H1 (cell line): ENCODE measurements at regions not wholly inside any gene's neighbourhood (a gene's known extent, or its start where the extent isn't known, plus 50 kb on each side); places are given as distances from the start of the nearest gene placed in this dataset.

Source experiments
- CTCF ChIA-PET: fragments of 300-600 bp; sonication (Branson Sonifier 250); formaldehyde crosslinking; loops from one replicate; lab custom pipeline; 2021; ENCODE audit not compliant: partially characterized antibody; lab: Charles Lee
- POLR2A ChIA-PET: fragments of 300-600 bp; sonication (Branson Sonifier 250); formaldehyde crosslinking; loops from one replicate; lab custom pipeline; 2021; ENCODE audit warnings: inconsistent platforms; ENCODE audit not compliant: partially characterized antibody; lab: Charles Lee
- DNase-seq, 2 experiments: peaks; one replicate each; pipeline versions ENCODE4 v3.0.0 to v3.0.0-alpha.2; 2010 to 2022; ENCODE audit warnings: low spot score in 2 of 2, low read depth in 1 of 2, mixed read lengths in 1 of 2
- FAIRE-seq: peaks from 2 replicates; lab custom pipeline; 2011; peaks lifted over from hg19 to GRCh38; lab: Jason Lieb, UNC
- H2AFZ ChIP-seq: 2 replicates; pipeline ENCODE4 v1.8.1; 2012; ENCODE audit warnings: low read length, inconsistent platforms
- H2AK5ac ChIP-seq: 2 replicates; pipeline ENCODE4 v1.6.1; 2013; ENCODE audit warnings: low read depth, low read length
- H2BK120ac ChIP-seq: replicated peaks from 2 replicates; pipeline ENCODE3; 2013; ENCODE audit warnings: low read depth, low read length, inconsistent platforms
- H2BK12ac ChIP-seq: 2 replicates; pipeline ENCODE4 v1.6.1; 2013; ENCODE audit warnings: low read depth, low read length
- H2BK15ac ChIP-seq: 2 replicates; pipeline ENCODE4 v1.6.1; 2013; ENCODE audit warnings: low read length
- H2BK20ac ChIP-seq: 2 replicates; pipeline ENCODE4 v1.6.1; 2013; ENCODE audit warnings: low read length
- H2BK5ac ChIP-seq: 2 replicates; pipeline ENCODE4 v1.6.1; 2013; ENCODE audit warnings: low read depth, low read length
- H3K14ac ChIP-seq: 2 replicates; pipeline ENCODE4 v1.6.1; 2013; ENCODE audit warnings: inconsistent platforms; ENCODE audit not compliant: insufficient read length
- H3K18ac ChIP-seq: 2 replicates; pipeline ENCODE4 v1.6.1; 2013; ENCODE audit warnings: low read length; ENCODE audit errors: extremely low read depth
- H3K23ac ChIP-seq: 2 replicates; pipeline ENCODE4 v1.6.1; 2013; ENCODE audit warnings: inconsistent platforms; ENCODE audit not compliant: insufficient read length
- H3K23me2 ChIP-seq: 2 replicates; pipeline ENCODE4 v1.6.1; 2013; ENCODE audit warnings: low read depth, low read length
- H3K27ac ChIP-seq: 2 replicates; pipeline ENCODE4 v1.6.1; 2011; ENCODE audit warnings: low read depth, low read length, inconsistent platforms
- H3K27me3 ChIP-seq, 4 experiments: replicated peaks in 1 of 4; 1 replicate in 1 of 4; 2 replicates in 3 of 4; pipeline versions ENCODE4 v1.6.1 to v1.8.1; 2011 to 2013; ENCODE audit warnings: low read length in 3 of 4, mild to moderate bottlenecking in 3 of 4, inconsistent platforms in 2 of 4, mixed read lengths in 2 of 4, moderate library complexity in 1 of 4; ENCODE audit not compliant: control insufficient read depth in 3 of 4, insufficient read depth in 3 of 4; ENCODE audit errors: extremely low read depth in 1 of 4
- H3K36me3 ChIP-seq, 4 experiments: 2 replicates each; pipeline versions ENCODE4 v1.6.1 to v1.8.1; 2011 to 2013; ENCODE audit warnings: mild to moderate bottlenecking in 4 of 4, low read length in 3 of 4, moderate library complexity in 2 of 4, control low read depth in 1 of 4, inconsistent platforms in 1 of 4; ENCODE audit not compliant: insufficient read depth in 4 of 4, control insufficient read depth in 2 of 4
- H3K4ac ChIP-seq: replicated peaks from 2 replicates; pipeline ENCODE3; 2013; ENCODE audit warnings: low read length, low read depth, mixed read lengths, inconsistent platforms; ENCODE audit not compliant: insufficient read length
- H3K4me1 ChIP-seq, 4 experiments: replicated peaks in 1 of 4; 1 replicate in 1 of 4; 2 replicates in 3 of 4; pipeline versions ENCODE4 v1.6.1 to v1.8.1; 2011 to 2013; ENCODE audit warnings: low read length in 3 of 4, inconsistent platforms in 2 of 4, mixed read lengths in 1 of 4; ENCODE audit not compliant: insufficient read depth in 4 of 4, control insufficient read depth in 3 of 4
- H3K4me2 ChIP-seq, 2 experiments: 2 replicates each; pipeline versions ENCODE4 v1.6.1 to v1.8.1; 2011 to 2013; ENCODE audit warnings: low read depth in 2 of 2, low read length in 2 of 2, control low read depth in 1 of 2, inconsistent platforms in 1 of 2, mild to moderate bottlenecking in 1 of 2; ENCODE audit not compliant: insufficient read depth in 1 of 2
- H3K4me3 ChIP-seq, 4 experiments: fragments of 200-600, 300-600 bp in 1 of 4; sonication (generic), shearing (Covaris generic), sonication (Bioruptor Twin) in 1 of 4; 2 replicates each; pipeline versions ENCODE4 v1.5.1 to v1.8.1; 2011 to 2016; ENCODE audit warnings: low read length in 4 of 4, low read depth in 3 of 4, control low read depth in 2 of 4, inconsistent platforms in 2 of 4, mild to moderate bottlenecking in 2 of 4, mixed read lengths in 1 of 4, moderate library complexity in 1 of 4; ENCODE audit not compliant: insufficient read depth in 2 of 4; ENCODE audit errors: extremely low read depth in 1 of 4
- H3K56ac ChIP-seq: replicated peaks from 2 replicates; pipeline ENCODE3; 2013; ENCODE audit warnings: low read depth, mild to moderate bottlenecking, mixed read lengths, low read length, inconsistent platforms; ENCODE audit not compliant: insufficient read length
- H3K79me1 ChIP-seq: 2 replicates; pipeline ENCODE4 v1.6.1; 2013; ENCODE audit warnings: low read depth, low read length, control low read depth
- H3K79me2 ChIP-seq, 2 experiments: 2 replicates each; pipeline versions ENCODE4 v1.6.1 to v1.8.1; 2012 to 2013; ENCODE audit warnings: low read length in 2 of 2, mild to moderate bottlenecking in 2 of 2, inconsistent platforms in 1 of 2; ENCODE audit not compliant: insufficient read depth in 2 of 2, control insufficient read depth in 1 of 2
- H3K9ac ChIP-seq, 4 experiments: replicated peaks in 1 of 4; 1 replicate in 1 of 4; 2 replicates in 3 of 4; pipeline versions ENCODE4 v1.6.1 to v1.8.1; 2011 to 2013; ENCODE audit warnings: low read depth in 3 of 4, low read length in 3 of 4, control low read depth in 2 of 4, mild to moderate bottlenecking in 2 of 4, moderate library complexity in 2 of 4, inconsistent platforms in 1 of 4; ENCODE audit errors: extremely low read depth in 1 of 4
- H3K9me3 ChIP-seq, 2 experiments: 2 replicates each; pipeline versions ENCODE4 v1.6.1 to v1.8.1; 2012 to 2013; ENCODE audit warnings: mild to moderate bottlenecking in 2 of 2, moderate library complexity in 2 of 2, control low read depth in 1 of 2, inconsistent platforms in 1 of 2, low read depth in 1 of 2, low read length in 1 of 2, mixed read lengths in 1 of 2; ENCODE audit not compliant: insufficient read depth in 2 of 2
- H4K20me1 ChIP-seq, 2 experiments: replicated peaks in 1 of 2; 2 replicates each; pipeline versions ENCODE3 to v1.8.1; 2011 to 2013; ENCODE audit warnings: inconsistent platforms in 2 of 2, low read length in 2 of 2, mild to moderate bottlenecking in 1 of 2; ENCODE audit not compliant: insufficient read depth in 2 of 2, control insufficient read depth in 1 of 2
- H4K5ac ChIP-seq: 2 replicates; pipeline ENCODE4 v1.6.1; 2013; ENCODE audit warnings: low read length, low read depth, mixed read lengths, inconsistent platforms; ENCODE audit not compliant: insufficient read length
- H4K8ac ChIP-seq: 2 replicates; pipeline ENCODE4 v1.8.0; 2013; ENCODE audit warnings: mild to moderate bottlenecking, moderate library complexity, low read length, inconsistent platforms; ENCODE audit not compliant: insufficient read depth; ENCODE audit errors: extremely low read depth
- H4K91ac ChIP-seq: replicated peaks from 2 replicates; pipeline ENCODE3; 2013; ENCODE audit warnings: low read length, mixed read lengths, inconsistent platforms; ENCODE audit not compliant: insufficient read length
- CBX5 ChIP-seq: fragments of 300-800, 300-1000 bp; sonication (generic); IDR thresholded peaks from 2 replicates; pipeline ENCODE4 v1.7.1; 2016; ENCODE audit warnings: antibody characterized with exemption, low read length, low read depth
- CHD1 ChIP-seq: IDR thresholded peaks from 2 replicates; pipeline ENCODE4 v1.6.1; 2012; ENCODE audit warnings: low read depth, low read length, improper control_type of control experiment
- EP300 ChIP-seq, 2 experiments: IDR thresholded peaks; 1 replicate in 1 of 2; 2 replicates in 1 of 2; pipeline ENCODE4 v1.6.1; 2011 to 2012; ENCODE audit warnings: low read depth in 2 of 2, low read length in 2 of 2, mild to moderate bottlenecking in 2 of 2, borderline replicate concordance in 1 of 2, inconsistent platforms in 1 of 2, moderate library complexity in 1 of 2
- HDAC6 ChIP-seq: IDR thresholded peaks from one replicate; pipeline ENCODE4 v1.7.1; 2012; ENCODE audit warnings: low read depth, mild to moderate bottlenecking, inconsistent platforms, low read length, moderate library complexity
- JUND ChIP-seq: IDR thresholded peaks from 2 replicates; pipeline ENCODE4 v1.6.1; 2011; ENCODE audit warnings: mild to moderate bottlenecking, improper control_type of control experiment, low read length
- POLR2AphosphoS5 ChIP-seq: IDR thresholded peaks from 2 replicates; pipeline ENCODE4 v1.6.1; 2011; ENCODE audit warnings: low read depth, low read length
- RBBP5 ChIP-seq: IDR thresholded peaks from 2 replicates; pipeline ENCODE4 v1.7.1; 2012; ENCODE audit warnings: low read depth, mild to moderate bottlenecking, inconsistent platforms, low read length, moderate library complexity, borderline replicate concordance
- SP4 ChIP-seq: IDR thresholded peaks from 2 replicates; pipeline ENCODE4 v1.6.1; 2012; ENCODE audit warnings: low read length, inconsistent platforms
- TEAD4 ChIP-seq: IDR thresholded peaks from 2 replicates; pipeline ENCODE4 v1.6.1; 2012; ENCODE audit warnings: low read depth, low read length, inconsistent platforms, mixed read lengths
- WGBS, 2 experiments: shearing (Covaris generic) in 1 of 2; methylation state at CpG; one replicate each; pipeline versions ENCODE4 v1.1.6 to v1.1.7; 2013 to 2015; ENCODE audit warnings: low lambda C conversion rate in 2 of 2, mixed read lengths in 2 of 2, inconsistent platforms in 1 of 2, low coverage in 1 of 2, missing lambda C conversion rate in 1 of 2; ENCODE audit not compliant: insufficient replicate concordance in 2 of 2, insufficient coverage in 1 of 2, insufficient read length in 1 of 2; ENCODE audit errors: extremely low coverage in 1 of 2, missing lambda C conversion rate in 1 of 2; 5-methylcytosine and 5-hydroxymethylcytosine counted together

- H4K8ac ChIP-seq: no peak overlapping the region
- no peak for DNase-seq
- H3K9me3 ChIP-seq: 0 out of 4 replicates have a peak, but pooled peaks cover 0 to 4% of the 10 kb centered on the region in 2 experiments
- H2BK120ac ChIP-seq: no peak overlapping the region
- H2BK5ac ChIP-seq: peak overlapping the region; percentile 82; the same call in 1 of the 2 replicates
- H2AK5ac ChIP-seq: no peak overlapping the region
- no peaks in the 10 kb centered on the region for H3K27me3 ChIP-seq
- H3K4me1 ChIP-seq: peaks cover 0 to 8% (median 4%) of the 10 kb centered on the region in 4 experiments; a peak in 4 of 7 replicates
- H2BK20ac ChIP-seq: 0 out of 2 replicates have a peak overlapping the region, but pooled peaks have one; percentile 56
- no peak overlapping the region; the same call in 1 of the 2 replicates for H2BK12ac ChIP-seq
- H3K14ac ChIP-seq: no peak overlapping the region
- no peaks in the 10 kb centered on the region for H3K23me2 ChIP-seq
- H2AFZ ChIP-seq: no peak overlapping the region; the same call in 1 of the 2 replicates
- POLR2A ChIA-PET: no interaction called here
- H3K79me2 ChIP-seq: no peaks in the 10 kb centered on the region
- CTCF ChIA-PET: no interaction called here
- H3K4me3 ChIP-seq: no peak overlapping the region
- no peak overlapping the region for H3K23ac ChIP-seq
- no peaks in the 10 kb centered on the region for H3K79me1 ChIP-seq
- peak overlapping the region; percentile 52 for H4K91ac ChIP-seq
- no peaks in the 10 kb centered on the region for H3K36me3 ChIP-seq
- H3K9ac ChIP-seq: no peak overlapping the region
- WGBS, 2 experiments: 67% methylated on average over 2 of the region's 2 CpGs; no CpG with 5 or more reads in 1 of the 2 experiments
- no peak overlapping the region for H4K5ac ChIP-seq
- no peaks in the 10 kb centered on the region for H4K20me1 ChIP-seq
- no peak overlapping the region for H2BK15ac ChIP-seq
- no peak overlapping the region for H3K27ac ChIP-seq
- H3K4me2 ChIP-seq: peak overlapping the region in 1 of 2 experiments; percentile 50; a peak in 2 of 4 replicates
- H3K56ac ChIP-seq: no peak overlapping the region
- no peak overlapping the region for H3K18ac ChIP-seq
- no peak for FAIRE-seq
- H3K4ac ChIP-seq: no peak overlapping the region
- TF ChIP-seq JUND (no peak), HDAC6 (no peak), TEAD4 (no peak), POLR2AphosphoS5 (no peak), RBBP5 (no peak), SP4 (no peak), EP300 (IDR thresholded peaks at IDR 0.05; ENCODE audit: borderline replicate concordance in 1 of 2, low read depth in 2 of 2, low read length in 2 of 2) (no peak), CHD1 (no peak), CBX5 (no peak)
Observed at GRCh38 chr2:22970991-22971390, 414.0 kb upstream of the KLHL29 start.
